Gastroesophageal sphincter (tissue), 3 donors: ENCODE measurements at regions not wholly inside any gene's neighbourhood (a gene's known extent, or its start where the extent isn't known, plus 50 kb on each side); places are given as distances from the start of the nearest gene placed in this dataset.

Experiments
- CTCF ChIP-seq, 4 experiments: fragments of 200-600 bp in 2 of 4; fragments of 450-650 bp in 2 of 4; sonication (generic) in 1 of 4; IDR thresholded peaks; one replicate each; pipeline ENCODE4 v1.5.1; 2017 to 2019; ENCODE audit warnings: antibody characterized with exemption in 4 of 4, mild to moderate bottlenecking in 2 of 4, moderate library complexity in 2 of 4
- EP300 ChIP-seq: sonication (generic); formaldehyde crosslinking; IDR thresholded peaks from one replicate; pipeline ENCODE4 v1.6.1; 2017; ENCODE audit warnings: antibody characterized with exemption, mild to moderate bottlenecking
- POLR2A ChIP-seq, 2 donors: fragments of 450-650 bp; IDR thresholded peaks; one replicate each; pipeline ENCODE4 v1.6.1; 2017; ENCODE audit warnings: antibody characterized with exemption in 2 of 2, mild to moderate bottlenecking in 2 of 2, moderate library complexity in 1 of 2
- POLR2AphosphoS5 ChIP-seq: sonication (generic); formaldehyde crosslinking; IDR thresholded peaks from one replicate; pipeline ENCODE4 v1.6.1; 2017; ENCODE audit warnings: antibody characterized with exemption

GRCh38 chr12:19030180-19030579, 99.4 kb upstream of the PLEKHA5 start:
- TF ChIP-seq CTCF (IDR thresholded peaks at IDR 0.05) = no peak
- no peak for TF ChIP-seq POLR2A (IDR thresholded peaks at IDR 0.05)
- TF ChIP-seq EP300 = no peak
- TF ChIP-seq POLR2AphosphoS5 = no peak
